Fibroblast of lung (primary cell): ENCODE measurements at regions not wholly inside any gene's neighbourhood (a gene's known extent, or its start where the extent isn't known, plus 50 kb on each side); places are given as distances from the start of the nearest gene placed in this dataset.

Source experiments
- DNase-seq, 2 donors: peaks; one replicate each; pipeline versions ENCODE4 v3.0.0 to v3.0.0-alpha.2; 2010; ENCODE audit warnings: low read depth in 2 of 2
- H2AFZ ChIP-seq: 2 replicates; pipeline ENCODE4 v1.5.1; 2012; ENCODE audit warnings: low read length, control low read depth, inconsistent platforms
- H3K27ac ChIP-seq: 2 replicates; pipeline ENCODE4 v1.5.1; 2011; ENCODE audit warnings: low read length, control low read depth; ENCODE audit not compliant: insufficient read depth
- H3K27me3 ChIP-seq: 2 replicates; pipeline ENCODE4 v1.5.1; 2011; ENCODE audit warnings: mild to moderate bottlenecking, low read length; ENCODE audit not compliant: control insufficient read depth, insufficient read depth
- H3K36me3 ChIP-seq: 2 replicates; pipeline ENCODE4 v1.5.1; 2011; ENCODE audit warnings: low read length; ENCODE audit not compliant: control insufficient read depth, insufficient read depth
- H3K4me1 ChIP-seq: 2 replicates; pipeline ENCODE4 v1.5.1; 2011; ENCODE audit warnings: low read length; ENCODE audit not compliant: control insufficient read depth, insufficient read depth; ENCODE audit errors: extremely low read depth
- H3K4me2 ChIP-seq: 2 replicates; pipeline ENCODE4 v1.5.1; 2011; ENCODE audit warnings: low read length, control low read depth; ENCODE audit not compliant: insufficient read depth; ENCODE audit errors: extremely low read depth
- H3K4me3 ChIP-seq, 4 experiments: fragments of 200-600 bp in 1 of 4; sonication (generic) in 1 of 4; replicated peaks in 1 of 4; 2 replicates each; pipeline ENCODE4 v1.5.1; 2011 to 2016; ENCODE audit warnings: low read length in 4 of 4, low read depth in 3 of 4, mild to moderate bottlenecking in 3 of 4, control low read depth in 2 of 4, inconsistent platforms in 1 of 4, mixed read lengths in 1 of 4; ENCODE audit not compliant: insufficient read depth in 1 of 4; ENCODE audit errors: control extremely low read depth in 1 of 4
- H3K79me2 ChIP-seq: 2 replicates; pipeline ENCODE4 v1.5.1; 2012; ENCODE audit warnings: mild to moderate bottlenecking, low read length, inconsistent platforms; ENCODE audit not compliant: control insufficient read depth, insufficient read depth
- H3K9ac ChIP-seq: 2 replicates; pipeline ENCODE4 v1.5.1; 2011; ENCODE audit warnings: mild to moderate bottlenecking, low read length, control low read depth; ENCODE audit not compliant: insufficient read depth
- H3K9me3 ChIP-seq: 2 replicates; pipeline ENCODE4 v1.5.1; 2012; ENCODE audit warnings: low read depth, low read length; ENCODE audit not compliant: control insufficient read depth, insufficient read depth
- H4K20me1 ChIP-seq: 2 replicates; pipeline ENCODE4 v1.5.1; 2011; ENCODE audit warnings: low read length; ENCODE audit not compliant: control insufficient read depth, insufficient read depth; ENCODE audit errors: extremely low read depth
- CTCF ChIP-seq, 2 donors: IDR thresholded peaks in 1 of 2; conservative IDR thresholded peaks in 1 of 2; 1 replicate in 1 of 2; 2 replicates in 1 of 2; pipeline ENCODE4 v1.5.1; 2011 to 2012; ENCODE audit warnings: low read length in 2 of 2, control low read depth in 1 of 2, inconsistent platforms in 1 of 2, low read depth in 1 of 2, mild to moderate bottlenecking in 1 of 2
- EZH2 ChIP-seq: IDR thresholded peaks from 2 replicates; pipeline ENCODE4 v1.5.1; 2012; ENCODE audit warnings: low read length, control low read depth, mild to moderate bottlenecking; ENCODE audit errors: missing control alignments

- Histone ChIP-seq H3K79me2 (no peaks in the 10 kb centered on the region), H3K27ac (no peak overlapping the region), H3K27me3 (no peaks in the 10 kb centered on the region), H3K4me2 (no peak overlapping the region), H4K20me1 (no peaks in the 10 kb centered on the region), H3K4me1 (no peaks in the 10 kb centered on the region), H3K36me3 (no peaks in the 10 kb centered on the region), H2AFZ (no peak overlapping the region), H3K4me3 (no peak overlapping the region), H3K9me3 (no peaks in the 10 kb centered on the region), H3K9ac (no peak overlapping the region)
- no peak for DNase-seq
- no peak for TF ChIP-seq EZH2
- no peak for TF ChIP-seq CTCF (conservative IDR thresholded peaks at IDR 0.05 in 1 of 2, IDR thresholded peaks at IDR 0.05 in 1 of 2; ENCODE audit: low read depth in 1 of 2, low read length in 2 of 2)
These were observed 212.3 kb upstream of the PRDM1 start for GRCh38 chr6:105873799-105874198.

DNA sequence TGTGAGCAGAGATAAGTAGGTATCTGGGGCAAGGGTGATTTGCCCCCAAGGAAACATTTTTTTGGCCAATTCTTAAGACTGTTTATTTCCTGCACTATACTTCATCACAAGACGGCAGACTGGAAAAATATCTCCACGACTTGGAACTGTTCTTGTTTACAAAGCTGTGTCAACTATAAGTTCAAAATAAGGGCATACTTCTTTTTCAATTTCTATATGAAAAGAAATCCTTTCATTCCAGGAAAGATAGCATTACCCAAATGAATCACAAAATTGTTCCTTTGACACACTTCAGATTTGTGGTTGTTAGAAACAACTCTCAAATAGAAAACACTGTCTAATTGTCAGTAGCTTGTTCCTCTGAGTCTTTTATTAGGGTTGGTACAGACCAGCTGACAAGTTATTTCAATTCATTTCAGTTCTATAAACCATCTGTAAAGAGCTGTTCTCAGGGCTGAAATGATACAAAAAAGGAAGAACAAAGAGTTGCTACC, 212.9 kb upstream of the PRDM1 start:
- Histone ChIP-seq H3K4me2 (no peak overlapping the region), H3K4me3 (no peak overlapping the region), H4K20me1 (no peaks in the 10 kb centered on the region), H2AFZ (no peak overlapping the region), H3K4me1 (no peaks in the 10 kb centered on the region), H3K9me3 (no peaks in the 10 kb centered on the region), H3K27me3 (no peaks in the 10 kb centered on the region), H3K79me2 (no peaks in the 10 kb centered on the region), H3K27ac (no peak overlapping the region), H3K9ac (no peak overlapping the region), H3K36me3 (no peaks in the 10 kb centered on the region)
- peak in 1 of 2 donors; percentile 18 for DNase-seq
- TF ChIP-seq EZH2 (no peak), CTCF (conservative IDR thresholded peaks at IDR 0.05 in 1 of 2, IDR thresholded peaks at IDR 0.05 in 1 of 2; ENCODE audit: low read depth in 1 of 2, low read length in 2 of 2) (no peak)

- Histone ChIP-seq H3K79me2 (no peaks in the 10 kb centered on the region), H3K27ac (no peak overlapping the region), H3K4me2 (no peak overlapping the region), H3K9me3 (no peaks in the 10 kb centered on the region), H3K4me1 (no peaks in the 10 kb centered on the region), H3K36me3 (no peaks in the 10 kb centered on the region), H4K20me1 (no peaks in the 10 kb centered on the region), H2AFZ (no peak overlapping the region), H3K27me3 (no peaks in the 10 kb centered on the region), H3K9ac (no peak overlapping the region), H3K4me3 (no peak overlapping the region)
- no peak for DNase-seq
- TF ChIP-seq CTCF (conservative IDR thresholded peaks at IDR 0.05 in 1 of 2, IDR thresholded peaks at IDR 0.05 in 1 of 2; ENCODE audit: low read depth in 1 of 2, low read length in 2 of 2), result no peak
- no peak for TF ChIP-seq EZH2
These were observed 213.9 kb upstream of the PRDM1 start for GRCh38 chr6:105872249-105872648.
